Fibroblast of the aortic adventitia (primary cell): ENCODE measurements at regions not wholly inside any gene's neighbourhood (a gene's known extent, or its start where the extent isn't known, plus 50 kb on each side); places are given as distances from the start of the nearest gene placed in this dataset.

Experiments used
- DNase-seq: peaks from one replicate; pipeline ENCODE4 v3.0.0-alpha.2; 2010; ENCODE audit warnings: low read depth
- H3K4me3 ChIP-seq: 2 replicates; pipeline ENCODE4 v1.5.1; 2011; ENCODE audit warnings: low read depth, mild to moderate bottlenecking, control low read depth, low read length, moderate library complexity
- CTCF ChIP-seq: IDR thresholded peaks from 2 replicates; pipeline ENCODE4 v1.5.1; 2011; ENCODE audit warnings: mild to moderate bottlenecking, low read length, control low read depth, inconsistent platforms; ENCODE audit not compliant: insufficient read depth

DNA sequence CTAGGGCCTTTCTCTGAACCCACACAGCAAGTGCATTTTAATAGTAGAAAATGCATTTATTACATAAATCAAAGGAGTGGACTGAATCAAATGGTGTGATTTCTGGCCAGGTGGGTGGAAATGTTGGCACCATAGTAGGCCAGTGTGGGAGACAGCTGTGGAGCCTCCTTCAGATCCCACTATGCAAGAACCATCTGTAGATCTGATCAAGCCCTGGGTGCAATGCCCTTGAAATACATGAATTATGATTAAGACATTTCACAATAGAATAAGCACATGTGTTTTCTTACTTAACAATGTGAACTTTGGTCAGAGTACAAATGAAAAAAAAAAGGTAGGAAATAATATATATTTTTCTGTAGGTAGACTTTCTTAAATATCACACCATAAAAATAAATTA, 204.3 kb downstream of the PCDH7 start:
- DNase-seq, result no peak
- no peak for TF ChIP-seq CTCF
- no peak overlapping the region for H3K4me3 ChIP-seq

DNA sequence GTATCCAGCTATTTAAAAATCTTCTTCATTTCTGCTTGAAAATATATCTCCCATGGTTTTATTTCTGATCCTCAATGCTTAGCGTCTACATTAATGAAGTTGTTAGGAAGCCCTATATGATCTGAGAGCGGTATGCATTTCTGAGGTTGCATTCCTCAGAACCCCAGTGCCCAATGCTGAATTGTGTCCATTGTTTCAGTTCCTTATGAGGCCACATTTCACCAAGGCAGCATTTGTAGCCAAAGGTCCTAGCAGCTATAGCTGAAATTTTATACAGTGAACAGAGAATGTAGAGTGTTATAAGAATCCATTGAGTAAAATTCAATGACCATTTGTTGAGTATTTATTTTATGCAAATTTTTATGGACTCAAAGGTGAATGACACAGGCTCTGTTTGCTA, 209.5 kb downstream of the PCDH7 start:
- no peak for DNase-seq
- H3K4me3 ChIP-seq, result no peak overlapping the region
- TF ChIP-seq CTCF, result no peak

DNA sequence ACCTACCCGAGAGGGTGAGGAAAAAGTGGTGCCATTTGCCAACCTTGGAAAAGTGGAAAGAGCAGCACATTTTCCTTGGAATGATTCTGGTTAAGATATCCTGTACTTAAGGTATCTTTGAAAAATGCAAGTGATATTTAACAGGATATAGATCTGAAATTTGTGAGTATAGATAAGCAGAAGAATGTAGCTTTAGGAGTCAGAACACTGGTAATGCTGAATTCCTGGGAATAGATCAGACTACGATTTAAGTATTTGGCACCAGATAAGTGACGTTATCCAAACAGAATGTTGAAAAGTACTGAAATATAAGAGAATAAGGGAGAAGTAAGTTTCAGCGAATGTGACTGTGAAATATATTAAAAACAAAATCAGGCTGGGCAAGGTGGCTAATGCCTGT, 210.1 kb downstream of the PCDH7 start:
- H3K4me3 ChIP-seq, result no peak overlapping the region
- peak; percentile 47 for DNase-seq
- no peak for TF ChIP-seq CTCF

GRCh38 chr4:30932581-30932980, 212.4 kb downstream of the PCDH7 start:
- H3K4me3 ChIP-seq, result no peak overlapping the region
- no peak for DNase-seq
- no peak for TF ChIP-seq CTCF

GRCh38 chr4:30939069-30939468, 218.9 kb downstream of the PCDH7 start:
- no peak for DNase-seq
- no peak overlapping the region for H3K4me3 ChIP-seq
- no peak for TF ChIP-seq CTCF

DNA sequence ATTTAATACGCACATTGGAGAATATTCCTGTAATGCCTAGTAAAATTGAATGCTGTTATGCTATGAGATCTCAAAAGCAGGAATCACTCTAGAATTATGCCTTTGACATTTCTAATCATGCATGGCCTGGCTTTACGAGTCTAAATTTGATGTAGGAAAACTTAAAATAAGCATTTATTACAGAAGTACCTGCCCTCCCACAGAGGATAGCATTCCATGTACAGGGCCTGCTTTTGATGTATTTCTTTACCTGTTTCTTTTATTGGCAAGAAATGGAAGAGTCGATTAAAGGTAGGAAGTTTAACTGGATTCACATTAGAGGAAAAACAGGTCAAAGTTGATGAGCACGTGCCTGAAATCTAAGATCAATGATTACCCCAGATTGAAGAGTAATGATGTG, 219.5 kb downstream of the PCDH7 start:
- TF ChIP-seq CTCF, result no peak
- no peak overlapping the region for H3K4me3 ChIP-seq
- DNase-seq, result no peak

DNA sequence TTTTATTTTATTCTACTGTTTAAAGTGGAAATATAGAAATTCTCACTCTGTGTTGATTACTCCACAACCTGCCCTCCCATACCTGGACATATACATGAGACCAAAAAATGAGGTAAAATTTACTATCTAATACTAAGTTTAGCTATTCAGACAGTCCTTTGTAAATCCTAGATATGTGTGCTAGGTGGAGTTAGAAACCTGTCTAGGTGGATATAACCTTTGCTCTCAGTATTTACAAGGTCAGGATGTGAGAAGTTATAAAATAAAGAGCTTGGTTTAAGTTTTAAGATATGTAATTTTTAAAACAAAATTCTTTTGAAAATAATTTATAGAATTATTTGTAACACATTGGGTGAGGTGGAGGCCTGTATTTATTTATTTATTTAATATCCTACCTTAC, 221.5 kb downstream of the PCDH7 start:
- DNase-seq, result no peak
- no peak for TF ChIP-seq CTCF
- H3K4me3 ChIP-seq, result no peak overlapping the region
